Karpas-422 (cell line): ENCODE measurements at regions not wholly inside any gene's neighbourhood (a gene's known extent, or its start where the extent isn't known, plus 50 kb on each side); places are given as distances from the start of the nearest gene placed in this dataset.

Source experiments
- DNase-seq: peaks from one replicate; pipeline ENCODE4 v3.0.0-alpha.2; 2015
- H2AFZ ChIP-seq: fragments of 200-600 bp; sonication (generic); 2 replicates; pipeline ENCODE4 v1.6.1; 2014; ENCODE audit warnings: antibody characterized with exemption, low read length, mixed read lengths
- H3K27ac ChIP-seq: fragments of 200-600 bp; sonication (generic); 2 replicates; pipeline ENCODE4 v1.5.1; 2014; ENCODE audit warnings: mild to moderate bottlenecking, low read length, moderate library complexity
- H3K27me3 ChIP-seq: fragments of 200-600 bp; sonication (generic); 2 replicates; pipeline ENCODE4 v1.6.1; 2014; ENCODE audit warnings: low read length, mixed read lengths
- H3K36me3 ChIP-seq: fragments of 200-600 bp; sonication (generic); 2 replicates; pipeline ENCODE4 v1.6.1; 2014; ENCODE audit warnings: low read length, mixed read lengths; ENCODE audit not compliant: insufficient read depth
- H3K4me1 ChIP-seq: fragments of 200-600 bp; sonication (generic); 2 replicates; pipeline ENCODE4 v1.6.1; 2014; ENCODE audit warnings: mild to moderate bottlenecking, low read length, mixed read lengths
- H3K4me2 ChIP-seq: fragments of 200-600 bp; sonication (generic); 2 replicates; pipeline ENCODE4 v1.6.1; 2014; ENCODE audit warnings: low read length, low read depth, mild to moderate bottlenecking; ENCODE audit not compliant: poor library complexity, severe bottlenecking
- H3K4me3 ChIP-seq: fragments of 200-600 bp; sonication (generic); 2 replicates; pipeline ENCODE4 v1.5.1; 2014; ENCODE audit warnings: mild to moderate bottlenecking, antibody characterized with exemption, low read length, mixed read lengths
- H3K79me2 ChIP-seq: fragments of 200-600 bp; sonication (generic); 2 replicates; pipeline ENCODE4 v1.6.1; 2014; ENCODE audit warnings: mild to moderate bottlenecking, low read length, mixed read lengths
- H3K9ac ChIP-seq: fragments of 200-600 bp; sonication (generic); 2 replicates; pipeline ENCODE4 v1.6.0; 2014; ENCODE audit warnings: low read length
- H3K9me2 ChIP-seq: fragments of 200-600 bp; sonication (generic), shearing (Covaris generic); replicated peaks from 2 replicates; pipeline ENCODE4 v1.6.0; 2014; ENCODE audit warnings: mild to moderate bottlenecking, low read length, moderate library complexity; ENCODE audit not compliant: insufficient read depth
- H3K9me3 ChIP-seq: fragments of 300-700, 200-600 bp; sonication (generic); 2 replicates; pipeline ENCODE4 v1.6.1; 2014; ENCODE audit warnings: low read length, mixed read lengths
- H4K20me1 ChIP-seq: fragments of 200-600 bp; sonication (generic); 2 replicates; pipeline ENCODE4 v1.6.1; 2014; ENCODE audit warnings: mild to moderate bottlenecking, antibody characterized with exemption, low read length, low read depth; ENCODE audit not compliant: insufficient read depth

DNA sequence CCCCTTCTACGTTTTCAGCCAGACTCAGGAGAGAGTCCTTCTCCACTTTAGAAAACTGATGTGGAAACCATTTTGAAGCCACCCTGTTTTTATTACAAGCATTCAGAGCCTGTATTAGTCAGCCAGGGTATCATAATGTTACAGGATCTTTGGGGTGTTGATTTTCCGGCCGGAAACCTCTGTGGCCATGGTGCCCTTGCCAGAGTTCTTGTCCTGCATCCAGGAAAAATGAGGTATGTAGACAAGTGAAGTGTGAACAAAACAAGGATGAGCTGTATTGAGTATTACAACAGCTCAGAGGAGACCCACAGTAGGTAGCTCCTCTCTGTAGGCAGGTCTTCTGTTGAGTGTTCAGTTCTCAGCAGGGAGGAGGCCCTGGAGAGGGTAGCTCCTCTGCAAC lies 241.0 kb upstream of the COPS8 start:
- Histone ChIP-seq H3K9me2 (no peaks in the 10 kb centered on the region), H3K4me3 (no peak overlapping the region), H3K27ac (no peak overlapping the region), H3K4me1 (no peaks in the 10 kb centered on the region), H3K36me3 (no peaks in the 10 kb centered on the region), H3K79me2 (no peaks in the 10 kb centered on the region), H2AFZ (no peak overlapping the region), H3K27me3 (no peaks in the 10 kb centered on the region), H3K9ac (no peak overlapping the region), H3K9me3 (no peaks in the 10 kb centered on the region), H4K20me1 (no peaks in the 10 kb centered on the region), H3K4me2 (no peak overlapping the region)
- DNase-seq = no peak

DNA sequence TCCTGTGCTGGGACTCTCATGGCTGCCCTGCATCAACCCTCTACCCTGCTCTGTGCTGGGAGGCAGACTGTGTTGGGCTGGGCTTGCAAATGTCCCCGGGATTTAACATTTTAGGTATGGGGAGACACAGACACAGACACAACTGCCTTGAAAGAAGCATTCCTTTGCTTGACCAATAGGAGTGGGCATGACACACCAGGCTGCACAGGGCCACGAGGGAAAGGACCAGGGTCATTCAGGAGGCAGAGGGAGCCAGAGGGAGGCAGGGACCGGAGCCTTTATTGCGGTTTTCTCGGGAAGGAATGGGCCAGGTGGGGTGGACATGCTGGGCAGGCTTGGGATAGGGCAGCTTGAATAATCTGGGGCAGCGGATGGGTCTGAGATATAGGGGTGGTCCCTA lies 238.7 kb upstream of the COPS8 start:
- Histone ChIP-seq H2AFZ (no peak overlapping the region), H3K9ac (no peak overlapping the region), H3K4me1 (no peaks in the 10 kb centered on the region), H3K9me2 (no peaks in the 10 kb centered on the region), H3K4me2 (no peak overlapping the region), H4K20me1 (no peaks in the 10 kb centered on the region), H3K9me3 (no peaks in the 10 kb centered on the region), H3K27ac (no peak overlapping the region), H3K27me3 (no peaks in the 10 kb centered on the region), H3K4me3 (no peak overlapping the region), H3K79me2 (no peaks in the 10 kb centered on the region), H3K36me3 (no peaks in the 10 kb centered on the region)
- no peak for DNase-seq

DNA sequence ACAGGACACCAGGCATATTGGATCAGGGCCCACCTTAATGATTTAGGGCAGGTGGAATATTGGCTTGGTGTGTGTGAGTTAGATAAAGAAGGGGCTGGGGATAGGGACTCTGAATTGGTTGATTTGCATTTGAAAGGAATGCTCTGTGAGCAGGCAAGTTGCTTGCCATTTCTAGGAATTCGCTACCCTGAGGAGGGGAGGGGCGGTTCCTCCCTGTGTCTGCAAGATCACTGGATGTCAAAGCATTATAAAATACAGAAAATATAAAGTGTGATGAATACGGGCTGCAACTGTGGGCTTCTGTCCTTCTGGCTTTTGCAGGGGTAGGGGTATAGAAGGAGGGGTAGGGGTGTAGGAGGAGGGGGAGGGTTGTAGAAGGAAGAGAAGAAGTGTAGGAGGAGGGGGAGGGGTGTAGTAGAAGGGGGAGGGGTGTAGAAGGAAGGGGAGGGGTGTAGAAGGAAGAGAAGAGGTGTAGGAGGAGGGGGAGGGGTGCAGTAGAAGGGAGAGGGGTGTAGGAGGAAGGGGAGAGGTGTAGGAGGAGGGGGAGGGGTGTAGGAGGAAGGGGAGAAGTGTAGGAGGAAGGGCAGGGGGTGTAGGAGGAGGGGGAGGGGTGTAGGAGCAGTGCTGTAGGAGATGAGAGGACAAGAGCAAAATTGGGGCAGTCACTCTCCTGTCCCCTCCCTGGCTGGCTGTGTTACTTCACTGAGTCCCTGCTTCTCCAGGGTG lies 238.0 kb upstream of the COPS8 start:
- Histone ChIP-seq H3K4me3 (no peak overlapping the region), H3K27me3 (no peaks in the 10 kb centered on the region), H3K4me1 (no peaks in the 10 kb centered on the region), H2AFZ (no peak overlapping the region), H3K9me3 (no peaks in the 10 kb centered on the region), H3K36me3 (no peaks in the 10 kb centered on the region), H3K79me2 (no peaks in the 10 kb centered on the region), H3K9me2 (no peaks in the 10 kb centered on the region), H3K9ac (no peak overlapping the region), H3K27ac (no peak overlapping the region), H3K4me2 (no peak overlapping the region), H4K20me1 (no peaks in the 10 kb centered on the region)
- no peak for DNase-seq

DNA sequence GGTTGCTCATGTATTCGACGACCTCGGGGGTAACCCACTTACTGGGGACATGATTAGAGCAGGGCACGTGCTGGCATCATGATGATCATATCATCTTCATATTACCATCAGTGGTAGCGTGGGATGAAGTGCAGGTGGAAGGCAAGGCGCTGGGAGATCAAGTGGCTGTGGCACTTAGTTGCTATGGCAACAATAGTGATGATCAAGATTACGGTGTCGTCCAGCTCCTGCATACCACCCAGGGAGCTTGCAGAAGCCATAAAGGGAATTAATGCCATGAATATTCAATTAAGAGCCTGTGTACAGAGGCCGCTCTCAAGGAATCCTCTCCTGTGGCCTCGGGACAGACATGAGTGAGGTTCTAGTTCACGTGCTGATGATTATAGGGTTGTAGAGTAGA lies 237.2 kb upstream of the COPS8 start:
- no peaks in the 10 kb centered on the region for H4K20me1 ChIP-seq
- no peaks in the 10 kb centered on the region for H3K79me2 ChIP-seq
- no peak overlapping the region for H3K4me3 ChIP-seq
- H3K9me2 ChIP-seq = no peaks in the 10 kb centered on the region
- no peak overlapping the region for H2AFZ ChIP-seq
- no peak overlapping the region for H3K4me2 ChIP-seq
- DNase-seq = no peak
- no peak overlapping the region for H3K9ac ChIP-seq
- H3K9me3 ChIP-seq = no peaks in the 10 kb centered on the region
- H3K27ac ChIP-seq = no peak overlapping the region
- no peaks in the 10 kb centered on the region for H3K27me3 ChIP-seq
- H3K4me1 ChIP-seq = no peaks in the 10 kb centered on the region
- no peaks in the 10 kb centered on the region for H3K36me3 ChIP-seq

DNA sequence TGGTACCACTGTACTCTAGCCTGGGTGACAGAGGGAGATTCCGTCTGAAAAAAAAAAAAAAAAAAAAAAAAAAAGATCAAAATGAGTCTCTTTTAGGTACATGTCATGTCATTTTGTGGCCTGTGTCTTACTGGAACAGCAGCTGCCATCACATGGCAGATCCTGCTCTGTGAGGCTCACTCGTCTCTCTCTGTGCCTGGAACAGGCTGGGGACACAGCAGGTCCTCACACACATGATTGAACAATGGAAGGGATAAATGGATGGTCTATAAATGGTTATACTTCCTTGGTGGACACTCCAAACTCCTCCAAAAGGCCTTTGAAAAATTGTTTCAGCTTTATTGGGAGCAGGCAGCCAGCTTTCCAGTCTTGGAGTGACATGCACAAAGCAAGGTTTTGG lies 236.2 kb upstream of the COPS8 start:
- no peak overlapping the region for H3K9ac ChIP-seq
- H4K20me1 ChIP-seq = no peaks in the 10 kb centered on the region
- no peaks in the 10 kb centered on the region for H3K4me1 ChIP-seq
- H3K27me3 ChIP-seq = no peaks in the 10 kb centered on the region
- no peaks in the 10 kb centered on the region for H3K36me3 ChIP-seq
- no peaks in the 10 kb centered on the region for H3K9me3 ChIP-seq
- no peak overlapping the region for H2AFZ ChIP-seq
- H3K79me2 ChIP-seq = no peaks in the 10 kb centered on the region
- DNase-seq = no peak
- H3K27ac ChIP-seq = no peak overlapping the region
- H3K4me2 ChIP-seq = no peak overlapping the region
- H3K4me3 ChIP-seq = no peak overlapping the region
- no peaks in the 10 kb centered on the region for H3K9me2 ChIP-seq

DNA sequence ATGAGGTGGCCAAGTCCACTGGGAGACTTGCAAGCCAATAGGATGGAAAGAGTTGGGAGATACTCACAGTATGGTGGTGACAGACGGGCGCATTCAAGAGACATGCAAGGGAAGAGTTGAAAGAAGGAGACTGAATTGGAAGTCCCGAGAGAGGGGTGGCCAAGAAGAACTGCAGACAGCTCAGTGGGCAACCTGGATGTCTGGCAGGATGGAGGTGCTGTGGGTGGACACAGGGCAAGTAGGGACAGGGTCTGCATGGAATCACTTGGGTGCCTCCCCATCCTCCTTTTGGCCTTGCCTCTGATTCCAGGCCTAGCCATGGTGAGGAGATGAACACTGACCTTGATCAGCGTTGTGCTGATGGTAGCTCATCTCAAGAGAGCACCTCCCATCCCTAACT lies 235.7 kb upstream of the COPS8 start:
- H4K20me1 ChIP-seq = no peaks in the 10 kb centered on the region
- no peak overlapping the region for H3K4me3 ChIP-seq
- no peaks in the 10 kb centered on the region for H3K36me3 ChIP-seq
- no peak overlapping the region for H2AFZ ChIP-seq
- H3K27me3 ChIP-seq = no peaks in the 10 kb centered on the region
- DNase-seq = no peak
- no peaks in the 10 kb centered on the region for H3K9me2 ChIP-seq
- no peaks in the 10 kb centered on the region for H3K9me3 ChIP-seq
- H3K4me1 ChIP-seq = no peaks in the 10 kb centered on the region
- H3K27ac ChIP-seq = no peak overlapping the region
- no peak overlapping the region for H3K9ac ChIP-seq
- H3K4me2 ChIP-seq = no peak overlapping the region
- H3K79me2 ChIP-seq = no peaks in the 10 kb centered on the region

DNA sequence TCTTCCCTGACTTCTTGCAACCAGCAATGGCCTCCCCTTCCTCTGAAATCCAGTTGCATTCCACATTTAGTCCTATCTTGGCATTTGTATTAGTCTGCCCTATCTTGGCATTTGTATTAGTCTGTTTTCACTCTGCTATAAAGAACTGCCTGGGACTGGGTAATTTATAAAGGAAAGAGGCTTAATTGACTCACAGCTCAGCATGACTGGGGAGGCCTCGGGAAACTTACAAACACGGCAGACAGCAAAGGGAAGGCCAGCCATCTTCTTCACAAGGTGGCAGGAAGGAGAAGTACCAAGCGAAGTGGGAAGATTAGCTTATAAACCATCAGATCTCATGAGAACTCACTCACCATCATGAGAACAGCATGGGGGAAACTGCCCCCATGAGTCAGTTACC lies 234.5 kb upstream of the COPS8 start:
- no peak for DNase-seq
- Histone ChIP-seq H3K9me2 (no peaks in the 10 kb centered on the region), H3K4me3 (no peak overlapping the region), H3K4me2 (no peak overlapping the region), H3K9ac (no peak overlapping the region), H2AFZ (no peak overlapping the region), H4K20me1 (no peaks in the 10 kb centered on the region), H3K27ac (no peak overlapping the region), H3K27me3 (no peaks in the 10 kb centered on the region), H3K36me3 (no peaks in the 10 kb centered on the region), H3K4me1 (no peaks in the 10 kb centered on the region), H3K9me3 (no peaks in the 10 kb centered on the region), H3K79me2 (no peaks in the 10 kb centered on the region)

DNA sequence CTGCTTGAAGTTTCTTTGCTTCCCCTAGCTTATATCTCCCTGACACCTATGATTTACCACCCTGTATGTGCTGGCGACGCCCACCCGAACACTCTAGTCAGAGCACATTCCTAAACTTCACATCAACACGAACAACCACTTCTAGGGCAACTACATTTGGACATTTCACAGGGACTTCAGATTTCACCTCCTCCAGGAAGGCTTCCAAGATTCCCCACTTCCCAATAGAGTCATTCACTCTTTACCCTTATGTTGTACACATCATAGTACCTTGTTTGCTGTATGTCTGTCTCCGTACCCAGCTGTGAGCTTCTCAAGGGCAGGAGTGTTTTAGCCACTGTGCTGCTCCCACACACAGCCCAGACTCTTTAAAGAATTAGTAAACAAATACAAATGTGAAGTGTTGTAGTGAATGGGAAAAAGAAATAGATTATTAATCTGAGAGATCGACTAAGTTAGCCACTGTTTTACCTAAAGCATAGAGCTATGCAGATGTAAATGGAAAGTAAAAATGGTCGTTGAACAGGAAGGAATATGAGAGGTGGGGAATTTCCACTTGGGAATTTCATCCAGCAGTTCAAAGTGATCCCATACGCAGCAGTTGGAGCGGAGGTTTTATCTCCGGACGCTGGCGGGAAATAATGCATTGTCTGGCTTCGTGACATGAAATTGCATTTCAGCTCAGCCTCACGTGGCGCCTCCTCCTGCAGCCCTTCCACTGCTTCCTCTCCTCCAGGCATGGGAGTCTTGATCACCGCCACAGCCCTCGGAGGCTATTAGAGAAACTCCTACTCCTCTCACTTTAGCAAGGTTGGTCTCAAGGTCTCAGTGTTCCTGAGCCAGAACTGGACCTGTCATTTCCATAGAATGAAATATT lies 233.4 kb upstream of the COPS8 start:
- H3K27me3 ChIP-seq = no peaks in the 10 kb centered on the region
- no peak overlapping the region for H3K4me3 ChIP-seq
- H3K9me2 ChIP-seq = no peaks in the 10 kb centered on the region
- no peaks in the 10 kb centered on the region for H3K4me1 ChIP-seq
- no peaks in the 10 kb centered on the region for H3K9me3 ChIP-seq
- H2AFZ ChIP-seq = no peak overlapping the region
- no peaks in the 10 kb centered on the region for H4K20me1 ChIP-seq
- H3K4me2 ChIP-seq = no peak overlapping the region
- no peak for DNase-seq
- no peaks in the 10 kb centered on the region for H3K79me2 ChIP-seq
- no peaks in the 10 kb centered on the region for H3K36me3 ChIP-seq
- H3K27ac ChIP-seq = no peak overlapping the region
- no peak overlapping the region for H3K9ac ChIP-seq
